H1 (cell line): ENCODE measurements at regions not wholly inside any gene's neighbourhood (a gene's known extent, or its start where the extent isn't known, plus 50 kb on each side); places are given as distances from the start of the nearest gene placed in this dataset.

ENCODE experiments used
- CTCF ChIA-PET: fragments of 300-600 bp; sonication (Branson Sonifier 250); formaldehyde crosslinking; loops from one replicate; lab custom pipeline; 2021; ENCODE audit not compliant: partially characterized antibody; lab: Charles Lee
- POLR2A ChIA-PET: fragments of 300-600 bp; sonication (Branson Sonifier 250); formaldehyde crosslinking; loops from one replicate; lab custom pipeline; 2021; ENCODE audit warnings: inconsistent platforms; ENCODE audit not compliant: partially characterized antibody; lab: Charles Lee
- DNase-seq, 2 experiments: peaks; one replicate each; pipeline versions ENCODE4 v3.0.0 to v3.0.0-alpha.2; 2010 to 2022; ENCODE audit warnings: low spot score in 2 of 2, low read depth in 1 of 2, mixed read lengths in 1 of 2
- FAIRE-seq: peaks from 2 replicates; lab custom pipeline; 2011; peaks lifted over from hg19 to GRCh38; lab: Jason Lieb, UNC
- H2AFZ ChIP-seq: 2 replicates; pipeline ENCODE4 v1.8.1; 2012; ENCODE audit warnings: low read length, inconsistent platforms
- H2AK5ac ChIP-seq: 2 replicates; pipeline ENCODE4 v1.6.1; 2013; ENCODE audit warnings: low read depth, low read length
- H2BK120ac ChIP-seq: replicated peaks from 2 replicates; pipeline ENCODE3; 2013; ENCODE audit warnings: low read depth, low read length, inconsistent platforms
- H2BK12ac ChIP-seq: 2 replicates; pipeline ENCODE4 v1.6.1; 2013; ENCODE audit warnings: low read depth, low read length
- H2BK15ac ChIP-seq: 2 replicates; pipeline ENCODE4 v1.6.1; 2013; ENCODE audit warnings: low read length
- H2BK20ac ChIP-seq: 2 replicates; pipeline ENCODE4 v1.6.1; 2013; ENCODE audit warnings: low read length
- H2BK5ac ChIP-seq: 2 replicates; pipeline ENCODE4 v1.6.1; 2013; ENCODE audit warnings: low read depth, low read length
- H3K14ac ChIP-seq: 2 replicates; pipeline ENCODE4 v1.6.1; 2013; ENCODE audit warnings: inconsistent platforms; ENCODE audit not compliant: insufficient read length
- H3K18ac ChIP-seq: 2 replicates; pipeline ENCODE4 v1.6.1; 2013; ENCODE audit warnings: low read length; ENCODE audit errors: extremely low read depth
- H3K23ac ChIP-seq: 2 replicates; pipeline ENCODE4 v1.6.1; 2013; ENCODE audit warnings: inconsistent platforms; ENCODE audit not compliant: insufficient read length
- H3K23me2 ChIP-seq: 2 replicates; pipeline ENCODE4 v1.6.1; 2013; ENCODE audit warnings: low read depth, low read length
- H3K27ac ChIP-seq: 2 replicates; pipeline ENCODE4 v1.6.1; 2011; ENCODE audit warnings: low read depth, low read length, inconsistent platforms
- H3K27me3 ChIP-seq, 4 experiments: replicated peaks in 1 of 4; 1 replicate in 1 of 4; 2 replicates in 3 of 4; pipeline versions ENCODE4 v1.6.1 to v1.8.1; 2011 to 2013; ENCODE audit warnings: low read length in 3 of 4, mild to moderate bottlenecking in 3 of 4, inconsistent platforms in 2 of 4, mixed read lengths in 2 of 4, moderate library complexity in 1 of 4; ENCODE audit not compliant: control insufficient read depth in 3 of 4, insufficient read depth in 3 of 4; ENCODE audit errors: extremely low read depth in 1 of 4
- H3K36me3 ChIP-seq, 4 experiments: 2 replicates each; pipeline versions ENCODE4 v1.6.1 to v1.8.1; 2011 to 2013; ENCODE audit warnings: mild to moderate bottlenecking in 4 of 4, low read length in 3 of 4, moderate library complexity in 2 of 4, control low read depth in 1 of 4, inconsistent platforms in 1 of 4; ENCODE audit not compliant: insufficient read depth in 4 of 4, control insufficient read depth in 2 of 4
- H3K4ac ChIP-seq: replicated peaks from 2 replicates; pipeline ENCODE3; 2013; ENCODE audit warnings: low read length, low read depth, mixed read lengths, inconsistent platforms; ENCODE audit not compliant: insufficient read length
- H3K4me1 ChIP-seq, 4 experiments: replicated peaks in 1 of 4; 1 replicate in 1 of 4; 2 replicates in 3 of 4; pipeline versions ENCODE4 v1.6.1 to v1.8.1; 2011 to 2013; ENCODE audit warnings: low read length in 3 of 4, inconsistent platforms in 2 of 4, mixed read lengths in 1 of 4; ENCODE audit not compliant: insufficient read depth in 4 of 4, control insufficient read depth in 3 of 4
- H3K4me2 ChIP-seq, 2 experiments: 2 replicates each; pipeline versions ENCODE4 v1.6.1 to v1.8.1; 2011 to 2013; ENCODE audit warnings: low read depth in 2 of 2, low read length in 2 of 2, control low read depth in 1 of 2, inconsistent platforms in 1 of 2, mild to moderate bottlenecking in 1 of 2; ENCODE audit not compliant: insufficient read depth in 1 of 2
- H3K4me3 ChIP-seq, 4 experiments: fragments of 200-600, 300-600 bp in 1 of 4; sonication (generic), shearing (Covaris generic), sonication (Bioruptor Twin) in 1 of 4; 2 replicates each; pipeline versions ENCODE4 v1.5.1 to v1.8.1; 2011 to 2016; ENCODE audit warnings: low read length in 4 of 4, low read depth in 3 of 4, control low read depth in 2 of 4, inconsistent platforms in 2 of 4, mild to moderate bottlenecking in 2 of 4, mixed read lengths in 1 of 4, moderate library complexity in 1 of 4; ENCODE audit not compliant: insufficient read depth in 2 of 4; ENCODE audit errors: extremely low read depth in 1 of 4
- H3K56ac ChIP-seq: replicated peaks from 2 replicates; pipeline ENCODE3; 2013; ENCODE audit warnings: low read depth, mild to moderate bottlenecking, mixed read lengths, low read length, inconsistent platforms; ENCODE audit not compliant: insufficient read length
- H3K79me1 ChIP-seq: 2 replicates; pipeline ENCODE4 v1.6.1; 2013; ENCODE audit warnings: low read depth, low read length, control low read depth
- H3K79me2 ChIP-seq, 2 experiments: 2 replicates each; pipeline versions ENCODE4 v1.6.1 to v1.8.1; 2012 to 2013; ENCODE audit warnings: low read length in 2 of 2, mild to moderate bottlenecking in 2 of 2, inconsistent platforms in 1 of 2; ENCODE audit not compliant: insufficient read depth in 2 of 2, control insufficient read depth in 1 of 2
- H3K9ac ChIP-seq, 4 experiments: replicated peaks in 1 of 4; 1 replicate in 1 of 4; 2 replicates in 3 of 4; pipeline versions ENCODE4 v1.6.1 to v1.8.1; 2011 to 2013; ENCODE audit warnings: low read depth in 3 of 4, low read length in 3 of 4, control low read depth in 2 of 4, mild to moderate bottlenecking in 2 of 4, moderate library complexity in 2 of 4, inconsistent platforms in 1 of 4; ENCODE audit errors: extremely low read depth in 1 of 4
- H3K9me3 ChIP-seq, 2 experiments: 2 replicates each; pipeline versions ENCODE4 v1.6.1 to v1.8.1; 2012 to 2013; ENCODE audit warnings: mild to moderate bottlenecking in 2 of 2, moderate library complexity in 2 of 2, control low read depth in 1 of 2, inconsistent platforms in 1 of 2, low read depth in 1 of 2, low read length in 1 of 2, mixed read lengths in 1 of 2; ENCODE audit not compliant: insufficient read depth in 2 of 2
- H4K20me1 ChIP-seq, 2 experiments: replicated peaks in 1 of 2; 2 replicates each; pipeline versions ENCODE3 to v1.8.1; 2011 to 2013; ENCODE audit warnings: inconsistent platforms in 2 of 2, low read length in 2 of 2, mild to moderate bottlenecking in 1 of 2; ENCODE audit not compliant: insufficient read depth in 2 of 2, control insufficient read depth in 1 of 2
- H4K5ac ChIP-seq: 2 replicates; pipeline ENCODE4 v1.6.1; 2013; ENCODE audit warnings: low read length, low read depth, mixed read lengths, inconsistent platforms; ENCODE audit not compliant: insufficient read length
- H4K8ac ChIP-seq: 2 replicates; pipeline ENCODE4 v1.8.0; 2013; ENCODE audit warnings: mild to moderate bottlenecking, moderate library complexity, low read length, inconsistent platforms; ENCODE audit not compliant: insufficient read depth; ENCODE audit errors: extremely low read depth
- H4K91ac ChIP-seq: replicated peaks from 2 replicates; pipeline ENCODE3; 2013; ENCODE audit warnings: low read length, mixed read lengths, inconsistent platforms; ENCODE audit not compliant: insufficient read length
- CBX8 ChIP-seq: fragments of 300-800, 300-1000 bp; sonication (generic); IDR thresholded peaks from 2 replicates; pipeline ENCODE4 v1.7.1; 2016; ENCODE audit warnings: low read depth, low read length, borderline replicate concordance
- CHD1 ChIP-seq: IDR thresholded peaks from 2 replicates; pipeline ENCODE4 v1.6.1; 2012; ENCODE audit warnings: low read depth, low read length, improper control_type of control experiment
- CHD2 ChIP-seq: IDR thresholded peaks from 2 replicates; pipeline ENCODE4 v1.6.1; 2012; ENCODE audit warnings: low read length, improper control_type of control experiment
- GABPA ChIP-seq: IDR thresholded peaks from 2 replicates; pipeline ENCODE4 v1.6.1; 2011; ENCODE audit warnings: mild to moderate bottlenecking, low read length, moderate library complexity, borderline replicate concordance; ENCODE audit not compliant: insufficient read depth
- HDAC2 ChIP-seq, 2 experiments: fragments of 300-600 bp in 1 of 2; sonication (generic) in 1 of 2; IDR thresholded peaks; 2 replicates each; pipeline ENCODE4 v1.6.1; 2011 to 2012; ENCODE audit warnings: low read depth in 2 of 2, low read length in 2 of 2, mild to moderate bottlenecking in 2 of 2, moderate library complexity in 2 of 2, borderline replicate concordance in 1 of 2, inconsistent platforms in 1 of 2
- HDAC6 ChIP-seq: IDR thresholded peaks from one replicate; pipeline ENCODE4 v1.7.1; 2012; ENCODE audit warnings: low read depth, mild to moderate bottlenecking, inconsistent platforms, low read length, moderate library complexity
- NANOG ChIP-seq: IDR thresholded peaks from 2 replicates; pipeline ENCODE4 v1.6.1; 2011; ENCODE audit warnings: low read length, low read depth, mild to moderate bottlenecking, inconsistent platforms; ENCODE audit not compliant: insufficient read depth, poor library complexity, severe bottlenecking
- NRF1 ChIP-seq: IDR thresholded peaks from 2 replicates; pipeline ENCODE4 v1.6.1; 2011; ENCODE audit warnings: mild to moderate bottlenecking, low read depth, low read length, improper control_type of control experiment
- PHF8 ChIP-seq: fragments of 200-600 bp; sonication (generic); conservative IDR thresholded peaks from 2 replicates; pipeline ENCODE4 v1.7.1; 2012; ENCODE audit warnings: low read depth, mild to moderate bottlenecking, inconsistent platforms, low read length, moderate library complexity
- POU5F1 ChIP-seq: IDR thresholded peaks from 2 replicates; pipeline ENCODE4 v1.6.1; 2011; ENCODE audit warnings: low read depth, mild to moderate bottlenecking, low read length, moderate library complexity
- SIN3A ChIP-seq, 2 experiments: IDR thresholded peaks in 1 of 2; conservative IDR thresholded peaks in 1 of 2; 2 replicates each; pipeline ENCODE4 v1.6.1; 2011 to 2012; ENCODE audit warnings: low read length in 2 of 2, improper control_type of control experiment in 1 of 2, low read depth in 1 of 2, mild to moderate bottlenecking in 1 of 2
- SIX5 ChIP-seq: IDR thresholded peaks from 2 replicates; pipeline ENCODE4 v1.6.1; 2011; ENCODE audit warnings: mild to moderate bottlenecking, low read depth, low read length
- TAF1 ChIP-seq: IDR thresholded peaks from 2 replicates; pipeline ENCODE4 v1.6.1; 2011; ENCODE audit warnings: mild to moderate bottlenecking, low read depth, low read length
- YY1 ChIP-seq: IDR thresholded peaks from 2 replicates; pipeline ENCODE4 v1.6.1; 2011; ENCODE audit warnings: low read depth, mild to moderate bottlenecking, low read length
- ZNF274 ChIP-seq: IDR thresholded peaks from 2 replicates; pipeline ENCODE4 v1.7.0; 2012; ENCODE audit warnings: low read length, borderline replicate concordance; ENCODE audit errors: extremely low read depth
- WGBS, 2 experiments: shearing (Covaris generic) in 1 of 2; methylation state at CpG; one replicate each; pipeline versions ENCODE4 v1.1.6 to v1.1.7; 2013 to 2015; ENCODE audit warnings: low lambda C conversion rate in 2 of 2, mixed read lengths in 2 of 2, inconsistent platforms in 1 of 2, low coverage in 1 of 2, missing lambda C conversion rate in 1 of 2; ENCODE audit not compliant: insufficient replicate concordance in 2 of 2, insufficient coverage in 1 of 2, insufficient read length in 1 of 2; ENCODE audit errors: extremely low coverage in 1 of 2, missing lambda C conversion rate in 1 of 2; 5-methylcytosine and 5-hydroxymethylcytosine counted together

GRCh38 chr2:3966470-3966869, 263.1 kb downstream of the DCDC2C start:
- Histone ChIP-seq H3K4ac (no peak overlapping the region), H3K27ac (no peak overlapping the region), H2AK5ac (no peak overlapping the region), H3K18ac (no peak overlapping the region), H3K9me3 (peaks cover 0 to 3% of the 10 kb centered on the region in 2 experiments; a peak in 2 of 4 replicates), H3K79me1 (no peaks in the 10 kb centered on the region), H3K4me1 (peaks cover 0 to 3% (median 0%) of the 10 kb centered on the region in 4 experiments; a peak in 1 of 7 replicates), H4K91ac (no peak overlapping the region), H3K79me2 (no peaks in the 10 kb centered on the region), H3K23me2 (peaks cover 4% of the 10 kb centered on the region; the same call in 1 of the 2 replicates), H3K4me3 (no peak overlapping the region), H3K56ac (no peak overlapping the region), H2BK5ac (no peak overlapping the region), H4K5ac (no peak overlapping the region), H3K9ac (no peak overlapping the region), H3K4me2 (no peak overlapping the region), H4K20me1 (peaks cover 3 to 4% of the 10 kb centered on the region in 2 experiments), H2AFZ (no peak overlapping the region), H2BK12ac (no peak overlapping the region), H3K23ac (no peak overlapping the region), H2BK15ac (no peak overlapping the region), H3K27me3 (no peaks in the 10 kb centered on the region), H3K14ac (no peak overlapping the region), H2BK20ac (no peak overlapping the region), H2BK120ac (no peak overlapping the region), H3K36me3 (no peaks in the 10 kb centered on the region; a peak in 1 of 8 replicates), H4K8ac (no peak overlapping the region)
- POLR2A ChIA-PET = no interaction called here
- CTCF ChIA-PET = interaction anchor here (0.6 to 2.2 kb wide), 4 partner anchors 13 to 796 kb away, joined by 3 to 5 read pairs (median 3); no protein-coding TSS in a partner anchor
- FAIRE-seq (no peak), DNase-seq (no peak)
- WGBS, 2 experiments = 93% methylated on average over 5 of the region's 5 CpGs; no CpG with 5 or more reads in 1 of the 2 experiments
- TF ChIP-seq PHF8 (no peak), CHD1 (no peak), POU5F1 (no peak), HDAC2 (IDR thresholded peaks at IDR 0.05; ENCODE audit: borderline replicate concordance in 1 of 2, low read depth in 2 of 2, low read length in 2 of 2) (no peak), CBX8 (no peak), SIN3A (conservative IDR thresholded peaks at IDR 0.05 in 1 of 2, IDR thresholded peaks at IDR 0.05 in 1 of 2; ENCODE audit: low read depth in 1 of 2, low read length in 2 of 2) (no peak), NRF1 (no peak), HDAC6 (no peak), CHD2 (no peak), GABPA (no peak), SIX5 (no peak), NANOG (no peak), YY1 (no peak), TAF1 (no peak), ZNF274 (no peak)
